Activated B cell treated with CpG ODN at 0.5 μM for 24 hours (primary cell): ENCODE measurements at regions not wholly inside any gene's neighbourhood (a gene's known extent, or its start where the extent isn't known, plus 50 kb on each side); places are given as distances from the start of the nearest gene placed in this dataset.

ENCODE experiments used
- ATAC-seq: fragments of 200-7000 bp; cut with Tn5 transposase; one replicate; pipeline ENCODE4 v1.10.0; 2021; ENCODE audit warnings: low read depth, mild to moderate bottlenecking, moderate library complexity
- CTCF ChIA-PET: fragments of 350-600 bp; sonication (Branson Sonifier 250); formaldehyde crosslinking; loops from one replicate; lab custom pipeline; 2021; ENCODE audit warnings: antibody characterized with exemption; lab: Charles Lee
- POLR2A ChIA-PET: fragments of 350-600 bp; sonication (Branson Sonifier 250); formaldehyde crosslinking; loops from one replicate; lab custom pipeline; 2021; ENCODE audit warnings: antibody characterized with exemption; lab: Charles Lee
- DNase-seq: peaks from one replicate; pipeline ENCODE4 v3.0.0; 2022
- H3K27ac Mint-ChIP-seq: one replicate; pipeline ENCODE4 v1.8.0; 2020; ENCODE audit warnings: mixed read lengths
- H3K27me3 Mint-ChIP-seq: one replicate; pipeline ENCODE4 v1.8.0; 2021; ENCODE audit warnings: mixed read lengths
- H3K36me3 Mint-ChIP-seq: one replicate; pipeline ENCODE4 v1.8.0; 2021; ENCODE audit warnings: low read depth, mixed read lengths
- H3K4me1 Mint-ChIP-seq: one replicate; pipeline ENCODE4 v1.8.0; 2021; ENCODE audit warnings: mixed read lengths
- H3K4me3 Mint-ChIP-seq: one replicate; pipeline ENCODE4 v1.8.0; 2020; ENCODE audit warnings: mild to moderate bottlenecking, mixed read lengths
- H3K9me3 Mint-ChIP-seq: one replicate; pipeline ENCODE4 v1.8.0; 2020; ENCODE audit warnings: mixed read lengths
- intact Hi-C: fragments of 100-400 bp; cut with micrococcal nuclease; formaldehyde crosslinking; loops from one replicate; pipeline ENCODE4 v1.15.1; 2024
- TF ChIP-seq, protein P1 (sequence below): fragments of 200-600 bp; IDR thresholded peaks from one replicate; pipeline ENCODE4 v1.8.0; 2022; ENCODE audit warnings: antibody characterized with exemption, mild to moderate bottlenecking

DNA sequence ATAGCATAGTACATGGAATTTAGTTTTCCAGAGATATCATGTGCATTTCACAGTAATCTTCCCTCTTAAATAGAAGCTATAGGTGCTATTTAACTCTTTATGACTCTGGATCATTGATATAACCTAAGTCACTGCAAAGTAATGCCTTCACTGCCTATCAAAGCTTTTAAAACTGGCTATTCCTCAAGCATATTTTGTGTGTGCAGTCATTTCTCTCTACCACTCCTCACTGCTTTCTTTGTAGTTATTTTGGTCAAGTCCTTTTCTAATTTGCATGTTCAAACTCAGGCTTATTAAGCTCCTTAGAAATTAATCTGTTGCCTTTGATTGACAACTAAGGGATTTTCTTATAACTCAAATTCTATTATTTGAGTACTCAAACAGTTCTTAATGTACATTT lies 79.4 kb upstream of the PLEKHG7 start:
- no peak for ATAC-seq
- ChIA-PET CTCF (no interaction called here), POLR2A (no interaction called here)
- intact Hi-C loops, result no loop called here
- Mint-ChIP-seq H3K4me1 (no peaks in the 10 kb centered on the region), H3K36me3 (no peaks in the 10 kb centered on the region), H3K27ac (no peak overlapping the region), H3K27me3 (peaks cover 2% of the 10 kb centered on the region), H3K9me3 (peaks cover 5% of the 10 kb centered on the region), H3K4me3 (no peak overlapping the region)
- TF ChIP-seq, protein P1, sequence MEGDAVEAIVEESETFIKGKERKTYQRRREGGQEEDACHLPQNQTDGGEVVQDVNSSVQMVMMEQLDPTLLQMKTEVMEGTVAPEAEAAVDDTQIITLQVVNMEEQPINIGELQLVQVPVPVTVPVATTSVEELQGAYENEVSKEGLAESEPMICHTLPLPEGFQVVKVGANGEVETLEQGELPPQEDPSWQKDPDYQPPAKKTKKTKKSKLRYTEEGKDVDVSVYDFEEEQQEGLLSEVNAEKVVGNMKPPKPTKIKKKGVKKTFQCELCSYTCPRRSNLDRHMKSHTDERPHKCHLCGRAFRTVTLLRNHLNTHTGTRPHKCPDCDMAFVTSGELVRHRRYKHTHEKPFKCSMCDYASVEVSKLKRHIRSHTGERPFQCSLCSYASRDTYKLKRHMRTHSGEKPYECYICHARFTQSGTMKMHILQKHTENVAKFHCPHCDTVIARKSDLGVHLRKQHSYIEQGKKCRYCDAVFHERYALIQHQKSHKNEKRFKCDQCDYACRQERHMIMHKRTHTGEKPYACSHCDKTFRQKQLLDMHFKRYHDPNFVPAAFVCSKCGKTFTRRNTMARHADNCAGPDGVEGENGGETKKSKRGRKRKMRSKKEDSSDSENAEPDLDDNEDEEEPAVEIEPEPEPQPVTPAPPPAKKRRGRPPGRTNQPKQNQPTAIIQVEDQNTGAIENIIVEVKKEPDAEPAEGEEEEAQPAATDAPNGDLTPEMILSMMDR, result no peak
- DNase-seq, result no peak

DNA sequence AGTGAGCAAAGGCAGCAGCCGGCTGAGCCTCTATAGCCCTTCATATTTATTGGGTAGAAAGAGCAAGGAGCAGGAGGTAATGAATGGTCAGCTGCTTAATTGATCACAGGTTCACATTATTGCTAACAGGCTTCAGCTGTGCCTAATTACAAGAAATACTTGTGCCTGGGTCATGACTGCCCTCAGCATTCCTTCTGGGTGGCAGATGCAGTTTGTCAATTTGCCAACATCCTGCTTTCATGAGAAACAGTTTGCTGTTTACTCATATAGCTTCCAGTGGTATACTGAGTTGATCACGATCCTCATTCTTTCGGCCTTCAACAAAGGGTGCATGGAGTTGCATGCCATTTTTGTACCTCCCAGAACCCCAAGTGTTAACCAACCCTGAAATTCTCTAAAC lies 81.0 kb upstream of the PLEKHG7 start:
- Mint-ChIP-seq H3K4me3 (no peak overlapping the region), H3K27ac (no peak overlapping the region), H3K27me3 (peaks cover 2% of the 10 kb centered on the region), H3K36me3 (no peaks in the 10 kb centered on the region), H3K9me3 (peaks cover 5% of the 10 kb centered on the region), H3K4me1 (no peaks in the 10 kb centered on the region)
- CTCF ChIA-PET, result no interaction called here
- POLR2A ChIA-PET, result no interaction called here
- intact Hi-C loops, result no loop called here
- no peak for DNase-seq
- TF ChIP-seq, protein P1, result no peak
- ATAC-seq, result no peak

DNA sequence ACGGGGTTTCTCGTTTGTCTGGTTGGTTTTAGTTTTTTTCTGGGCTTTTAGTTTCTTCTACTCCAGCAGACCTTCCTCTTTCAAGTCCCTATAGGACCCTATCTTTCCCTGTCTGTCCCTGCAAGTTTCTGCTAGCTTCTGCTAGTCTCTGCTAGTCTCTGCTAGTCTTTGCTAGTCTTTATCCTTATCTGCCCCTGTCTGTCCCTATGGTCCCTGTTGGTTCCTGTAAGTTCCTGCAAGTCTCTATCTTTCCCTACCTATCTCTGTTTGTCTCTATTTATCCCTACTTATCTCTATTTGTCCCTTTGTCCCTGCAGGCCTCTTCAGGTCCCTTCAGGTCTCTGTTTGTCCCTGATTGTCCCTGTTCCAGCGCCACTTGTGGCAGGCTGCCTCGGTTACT lies 81.5 kb upstream of the PLEKHG7 start:
- DNase-seq (no peak), ATAC-seq (no peak)
- intact Hi-C loops, result no loop called here
- TF ChIP-seq, protein P1, result no peak
- Mint-ChIP-seq H3K4me3 (no peak overlapping the region), H3K36me3 (no peaks in the 10 kb centered on the region), H3K4me1 (no peaks in the 10 kb centered on the region), H3K9me3 (peaks cover 5% of the 10 kb centered on the region), H3K27ac (no peak overlapping the region), H3K27me3 (peaks cover 2% of the 10 kb centered on the region)
- POLR2A ChIA-PET, result no interaction called here
- CTCF ChIA-PET, result no interaction called here

DNA sequence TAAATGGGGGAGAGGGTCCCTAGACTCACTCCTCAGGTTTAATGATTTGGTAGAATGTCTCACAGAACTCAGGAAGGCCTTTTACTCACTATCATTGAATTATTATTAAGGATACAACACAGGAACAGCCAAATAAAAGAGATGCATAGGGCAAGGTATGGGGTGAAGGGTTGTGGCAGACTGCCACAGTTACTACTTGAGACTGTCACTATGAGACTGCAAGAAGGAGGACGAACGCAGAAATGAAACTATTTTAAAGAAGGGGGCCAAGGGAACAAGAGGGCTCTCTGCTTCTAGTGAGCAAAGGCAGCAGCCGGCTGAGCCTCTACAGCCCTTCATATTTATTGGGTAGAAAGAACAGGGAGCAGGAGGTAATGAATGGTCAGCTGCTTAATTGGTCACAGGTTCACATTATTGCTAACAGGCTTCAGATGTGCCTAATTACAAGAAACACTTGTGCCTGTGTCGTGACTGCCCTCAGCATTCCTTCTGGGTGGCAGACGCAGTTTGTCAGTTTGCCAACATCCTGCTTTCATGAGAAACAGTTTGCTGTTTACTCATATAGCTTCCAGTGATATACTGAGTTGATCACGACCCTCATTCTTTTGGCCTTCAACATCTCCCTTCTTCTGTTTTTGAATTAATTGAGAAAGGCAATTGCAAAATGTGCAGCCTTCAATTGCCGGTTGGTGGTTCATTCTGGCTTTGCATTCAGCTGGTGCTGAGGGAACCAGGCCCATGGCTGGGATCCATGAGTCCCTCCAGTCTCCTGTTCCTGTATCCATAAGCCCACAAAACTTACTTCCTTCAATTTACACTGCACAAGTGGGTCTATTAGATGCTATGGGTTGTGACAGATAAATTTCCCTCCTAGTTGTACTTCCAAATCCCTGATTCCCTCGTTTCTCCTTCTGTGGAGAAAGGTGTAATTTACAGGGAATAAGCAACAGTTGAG lies 82.8 kb upstream of the PLEKHG7 start:
- ChIA-PET CTCF (no interaction called here), POLR2A (no interaction called here)
- no peaks in the 10 kb centered on the region for H3K4me1 Mint-ChIP-seq
- no peak overlapping the region for H3K27ac Mint-ChIP-seq
- peaks cover 5% of the 10 kb centered on the region for H3K9me3 Mint-ChIP-seq
- no peaks in the 10 kb centered on the region for H3K36me3 Mint-ChIP-seq
- TF ChIP-seq, protein P1, result no peak
- H3K4me3 Mint-ChIP-seq, result no peak overlapping the region
- intact Hi-C loops, result no loop called here
- DNase-seq (no peak), ATAC-seq (no peak)
- H3K27me3 Mint-ChIP-seq, result no peaks in the 10 kb centered on the region

DNA sequence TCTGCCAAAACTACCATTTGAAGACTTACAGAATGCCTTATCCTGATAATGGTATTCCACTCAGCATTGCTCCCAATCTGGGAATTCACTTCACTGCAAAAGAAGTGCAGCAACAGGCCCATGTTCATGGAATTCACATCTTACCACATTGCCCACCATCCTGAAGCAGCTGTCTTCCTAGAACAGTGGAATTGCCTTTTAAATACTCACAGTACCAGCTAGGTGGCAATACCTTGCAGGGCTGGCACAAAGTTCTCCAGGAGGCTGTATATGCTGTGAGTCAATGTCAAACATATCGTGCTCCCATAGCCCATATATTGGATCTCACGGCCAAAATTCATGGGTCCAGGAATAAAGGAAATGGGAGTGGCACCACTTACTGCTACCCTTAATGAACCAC lies 83.8 kb upstream of the PLEKHG7 start:
- Mint-ChIP-seq H3K36me3 (no peaks in the 10 kb centered on the region), H3K9me3 (peaks cover 5% of the 10 kb centered on the region), H3K27me3 (no peaks in the 10 kb centered on the region), H3K27ac (no peak overlapping the region), H3K4me3 (no peak overlapping the region), H3K4me1 (no peaks in the 10 kb centered on the region)
- intact Hi-C loops, result no loop called here
- DNase-seq (no peak), ATAC-seq (no peak)
- ChIA-PET POLR2A (no interaction called here), CTCF (no interaction called here)
- TF ChIP-seq, protein P1, result no peak
